Natural killer cell (primary cell): ENCODE measurements at regions not wholly inside any gene's neighbourhood (a gene's known extent, or its start where the extent isn't known, plus 50 kb on each side); places are given as distances from the start of the nearest gene placed in this dataset.

ENCODE experiments used
- ATAC-seq, 3 donors: fragments of 150-1000 bp in 2 of 3; fragments of 200-7000 bp in 1 of 3; cut with Tn5 transposase; 1 replicate in 1 of 3; 2 replicates in 2 of 3; pipeline ENCODE4 v1.10.0; 2021; ENCODE audit warnings: mild to moderate bottlenecking in 2 of 3, moderate library complexity in 2 of 3
- DNase-seq, 2 donors: peaks; one replicate each; pipeline versions ENCODE4 v3.0.0 to v3.0.0-alpha.2; 2013 to 2021; ENCODE audit warnings: mixed read lengths in 1 of 2
- H3K27ac ChIP-seq: one replicate; pipeline ENCODE4 v1.5.1; 2013; ENCODE audit warnings: mild to moderate bottlenecking, low read length
- H3K27me3 ChIP-seq: one replicate; pipeline ENCODE4 v1.6.1; 2013; ENCODE audit warnings: low read length; ENCODE audit not compliant: control insufficient read depth, insufficient read depth
- H3K36me3 ChIP-seq: one replicate; pipeline ENCODE4 v1.6.1; 2013; ENCODE audit warnings: low read length; ENCODE audit not compliant: control insufficient read depth, insufficient read depth
- H3K4me1 ChIP-seq: one replicate; pipeline ENCODE4 v1.6.1; 2013; ENCODE audit warnings: low read length; ENCODE audit not compliant: control insufficient read depth, insufficient read depth
- H3K4me3 ChIP-seq: one replicate; pipeline ENCODE4 v1.5.1; 2013; ENCODE audit warnings: low read length
- H3K9me3 ChIP-seq: one replicate; pipeline ENCODE4 v1.6.1; 2013; ENCODE audit warnings: low read length; ENCODE audit not compliant: control insufficient read depth, insufficient read depth
- H3K27ac Mint-ChIP-seq, 2 donors: one replicate each; pipeline ENCODE4 v1.8.0; 2022; ENCODE audit warnings: mild to moderate bottlenecking in 2 of 2, mixed read lengths in 2 of 2, moderate library complexity in 1 of 2
- H3K27me3 Mint-ChIP-seq, 2 donors: one replicate each; pipeline ENCODE4 v1.8.0; 2022; ENCODE audit warnings: low read depth in 2 of 2, mixed read lengths in 2 of 2
- H3K36me3 Mint-ChIP-seq: one replicate; pipeline ENCODE4 v1.8.0; 2022; ENCODE audit warnings: mixed read lengths
- H3K4me1 Mint-ChIP-seq, 2 donors: one replicate each; pipeline ENCODE4 v1.8.0; 2022; ENCODE audit warnings: mixed read lengths in 2 of 2
- H3K4me3 Mint-ChIP-seq: one replicate; pipeline ENCODE4 v1.8.0; 2022; ENCODE audit warnings: mild to moderate bottlenecking, moderate library complexity, mixed read lengths
- H3K9me3 Mint-ChIP-seq, 2 donors: one replicate each; pipeline ENCODE4 v1.8.0; 2022; ENCODE audit warnings: mixed read lengths in 2 of 2
- CTCF ChIP-seq: fragments of 200-600 bp; IDR thresholded peaks from one replicate; pipeline ENCODE4 v1.8.0; 2022; ENCODE audit warnings: antibody characterized with exemption
- WGBS: methylation state at CpG from one replicate; pipeline ENCODE4 v1.1.7; 2013; ENCODE audit warnings: missing lambda C conversion rate; ENCODE audit not compliant: insufficient coverage; 5-methylcytosine and 5-hydroxymethylcytosine counted together
- intact Hi-C: fragments of 100-400 bp; cut with micrococcal nuclease; formaldehyde crosslinking; loops from one replicate; pipeline ENCODE4 v1.14.2; 2022

- DNase-seq (no peak), ATAC-seq (no peak)
- no peaks in the 10 kb centered on the region for H3K36me3 ChIP-seq
- Mint-ChIP-seq H3K9me3 (no peaks in the 10 kb centered on the region), H3K4me1 (no peaks in the 10 kb centered on the region), H3K27ac (no peak overlapping the region), H3K27me3 (peaks cover 8 to 16% of the 10 kb centered on the region in 2 donors), H3K4me3 (no peak overlapping the region), H3K36me3 (no peaks in the 10 kb centered on the region)
- no peak overlapping the region for H3K4me3 ChIP-seq
- no peak for TF ChIP-seq CTCF
- no peaks in the 10 kb centered on the region for H3K4me1 ChIP-seq
- H3K9me3 ChIP-seq = no peaks in the 10 kb centered on the region
- H3K27ac ChIP-seq = no peak overlapping the region
- 94% methylated on average over 5 of the region's 5 CpGs for WGBS
- intact Hi-C loops = no loop called here
- no peaks in the 10 kb centered on the region for H3K27me3 ChIP-seq
Measured at GRCh38 chr12:75577812-75578211, 66.4 kb upstream of the KRR1 start.

- Mint-ChIP-seq H3K27me3 (peaks cover 7 to 11% of the 10 kb centered on the region in 2 donors), H3K4me1 (no peaks in the 10 kb centered on the region), H3K36me3 (no peaks in the 10 kb centered on the region), H3K4me3 (no peak overlapping the region), H3K27ac (no peak overlapping the region), H3K9me3 (no peaks in the 10 kb centered on the region)
- no peak for TF ChIP-seq CTCF
- ATAC-seq (no peak), DNase-seq (no peak)
- Histone ChIP-seq H3K36me3 (no peaks in the 10 kb centered on the region), H3K9me3 (no peaks in the 10 kb centered on the region), H3K27ac (no peak overlapping the region), H3K4me3 (no peak overlapping the region), H3K27me3 (no peaks in the 10 kb centered on the region), H3K4me1 (no peaks in the 10 kb centered on the region)
- 94% methylated on average over 2 of the region's 2 CpGs for WGBS
- intact Hi-C loops = no loop called here
Measured at GRCh38 chr12:75571656-75572205, 60.3 kb upstream of the KRR1 start.

GRCh38 chr12:75571204-75571603 is 59.8 kb upstream of the KRR1 start:
- no peaks in the 10 kb centered on the region for H3K36me3 Mint-ChIP-seq

More at GRCh38 chr12:75571204-75571603, 59.8 kb upstream of the KRR1 start:
- no peak for TF ChIP-seq CTCF
- no peaks in the 10 kb centered on the region for H3K9me3 ChIP-seq
- H3K4me3 Mint-ChIP-seq = no peak overlapping the region
- no peaks in the 10 kb centered on the region for H3K36me3 ChIP-seq
- H3K27ac ChIP-seq = no peak overlapping the region
- H3K27ac Mint-ChIP-seq = no peak overlapping the region
- peaks cover 11% of the 10 kb centered on the region in 2 donors for H3K27me3 Mint-ChIP-seq
- H3K4me3 ChIP-seq = no peak overlapping the region
- no peaks in the 10 kb centered on the region for H3K27me3 ChIP-seq
- no peaks in the 10 kb centered on the region for H3K4me1 Mint-ChIP-seq
- ATAC-seq (no peak), DNase-seq (no peak)
- no peaks in the 10 kb centered on the region for H3K4me1 ChIP-seq
- H3K9me3 Mint-ChIP-seq = no peaks in the 10 kb centered on the region
- WGBS = 100% methylated on average over 2 of the region's 3 CpGs
- intact Hi-C loops = no loop called here
